T-cell (primary cell): ENCODE measurements at regions not wholly inside any gene's neighbourhood (a gene's known extent, or its start where the extent isn't known, plus 50 kb on each side); places are given as distances from the start of the nearest gene placed in this dataset.

Experiments used
- ATAC-seq, 4 experiments: fragments of 200-7000 bp in 3 of 4; fragments of 150-1000 bp in 1 of 4; cut with Tn5 transposase; replicated peaks in 1 of 4; 1 replicate in 3 of 4; 2 replicates in 1 of 4; pipeline ENCODE4 v1.10.0; 2021; ENCODE audit warnings: moderate library complexity in 3 of 4, mild to moderate bottlenecking in 2 of 4, moderate number of reproducible peaks in 1 of 4
- CTCF ChIA-PET, 2 donors: fragments of 300-600 bp; sonication (Branson Sonifier 250); formaldehyde crosslinking; loops; one replicate each; lab custom pipeline; 2022; ENCODE audit warnings: antibody characterized with exemption in 2 of 2; lab: Charles Lee
- POLR2A ChIA-PET, 2 donors: fragments of 300-600 bp; sonication (Branson Sonifier 250); formaldehyde crosslinking; loops; one replicate each; lab custom pipeline; 2022; ENCODE audit warnings: antibody characterized with exemption in 2 of 2; lab: Charles Lee
- DNase-seq, 35 experiments: peaks; one replicate each; pipeline versions ENCODE4 v3.0.0 to v3.0.0-alpha.2; 2013 to 2023
- H3K27ac ChIP-seq: one replicate; pipeline ENCODE4 v1.5.1; 2013; ENCODE audit warnings: low read length
- H3K27me3 ChIP-seq, 2 experiments: replicated peaks in 1 of 2; 1 replicate in 1 of 2; 2 replicates in 1 of 2; pipeline versions ENCODE4 v1.6.1 to v1.7.0; 2013; ENCODE audit warnings: low read length in 1 of 2, mixed read lengths in 1 of 2; ENCODE audit not compliant: control insufficient read depth in 2 of 2, insufficient read depth in 2 of 2; ENCODE audit errors: extremely low read depth in 1 of 2
- H3K36me3 ChIP-seq, 2 donors: 1 replicate in 1 of 2; 2 replicates in 1 of 2; pipeline versions ENCODE4 v1.6.1 to v1.7.0; 2013; ENCODE audit warnings: low read length in 1 of 2; ENCODE audit not compliant: control insufficient read depth in 2 of 2, insufficient read depth in 1 of 2; ENCODE audit errors: extremely low read depth in 1 of 2
- H3K4me1 ChIP-seq, 2 experiments: 1 replicate in 1 of 2; 2 replicates in 1 of 2; pipeline versions ENCODE4 v1.6.1 to v1.7.0; 2013; ENCODE audit warnings: low read length in 2 of 2, mixed read lengths in 1 of 2; ENCODE audit not compliant: insufficient read depth in 2 of 2, control insufficient read depth in 1 of 2; ENCODE audit errors: extremely low read depth in 1 of 2
- H3K4me3 ChIP-seq, 2 donors: 1 replicate in 1 of 2; 2 replicates in 1 of 2; pipeline versions ENCODE4 v1.5.1 to v1.7.0; 2013; ENCODE audit warnings: mild to moderate bottlenecking in 2 of 2, low read length in 1 of 2, moderate library complexity in 1 of 2; ENCODE audit not compliant: control insufficient read depth in 1 of 2; ENCODE audit errors: extremely low read depth in 1 of 2
- H3K9me3 ChIP-seq: 2 replicates; pipeline ENCODE4 v1.7.0; 2013
- H3K27ac Mint-ChIP-seq, 2 donors: one replicate each; pipeline ENCODE4 v1.8.0; 2020 to 2021; ENCODE audit warnings: mild to moderate bottlenecking in 2 of 2, mixed read lengths in 2 of 2
- H3K27me3 Mint-ChIP-seq, 2 donors: one replicate each; pipeline ENCODE4 v1.8.0; 2021 to 2022; ENCODE audit warnings: mixed read lengths in 2 of 2
- H3K36me3 Mint-ChIP-seq: one replicate; pipeline ENCODE4 v1.8.0; 2021; ENCODE audit warnings: mixed read lengths
- H3K4me1 Mint-ChIP-seq, 3 donors: one replicate each; pipeline ENCODE4 v1.8.0; 2020 to 2022; ENCODE audit warnings: mixed read lengths in 3 of 3, mild to moderate bottlenecking in 1 of 3
- H3K4me3 Mint-ChIP-seq, 3 donors: one replicate each; pipeline ENCODE4 v1.8.0; 2020 to 2022; ENCODE audit warnings: mild to moderate bottlenecking in 3 of 3, mixed read lengths in 3 of 3, moderate library complexity in 3 of 3
- H3K9me3 Mint-ChIP-seq, 3 donors: one replicate each; pipeline ENCODE4 v1.8.0; 2020 to 2022; ENCODE audit warnings: mixed read lengths in 3 of 3
- WGBS: methylation state at CpG from one replicate; pipeline ENCODE4 v1.1.5; 2013; ENCODE audit warnings: missing lambda C conversion rate; ENCODE audit not compliant: insufficient coverage; 5-methylcytosine and 5-hydroxymethylcytosine counted together

DNA sequence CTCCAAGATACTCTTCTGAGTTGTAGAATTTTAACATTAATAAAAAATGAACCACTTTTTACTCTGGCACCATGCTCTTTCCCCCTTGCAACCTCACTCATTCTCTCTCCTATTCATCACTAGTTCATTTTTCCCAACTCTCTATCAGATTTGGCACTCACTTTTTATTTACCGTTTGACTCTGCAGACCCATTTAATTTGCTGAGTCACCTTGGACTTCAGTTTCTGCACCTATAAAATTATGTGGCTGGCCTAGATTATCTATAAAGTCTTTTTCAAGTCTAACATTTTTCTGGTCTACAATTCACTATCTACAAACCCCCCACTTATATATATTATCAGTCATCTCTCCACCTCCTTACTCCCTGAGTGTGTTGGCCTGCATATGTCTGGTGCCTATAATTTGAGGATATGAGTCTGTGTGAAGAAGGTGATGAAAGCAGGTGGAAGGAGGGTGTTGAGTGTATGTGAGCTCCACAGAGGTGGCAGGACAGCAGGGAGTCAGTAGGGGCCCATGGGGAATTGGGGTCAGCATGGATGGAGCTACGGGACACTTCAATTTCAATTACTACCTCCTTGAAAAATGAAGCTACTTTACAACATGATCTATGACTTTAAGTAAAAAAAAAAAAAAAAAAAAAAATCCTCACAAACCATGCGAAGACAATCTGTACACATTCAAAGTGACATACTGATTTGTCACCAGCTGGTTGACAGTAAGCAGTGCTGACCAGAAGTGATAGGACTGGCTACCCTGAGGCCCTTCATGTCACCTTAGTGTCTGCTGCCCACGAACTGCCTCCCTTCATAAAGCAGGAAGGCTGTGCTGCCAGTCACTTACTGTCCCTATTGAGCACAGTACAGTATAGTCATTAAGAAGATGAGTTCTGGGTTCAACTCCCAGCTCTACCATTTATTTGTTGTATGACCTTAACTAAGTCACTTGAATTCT, 334.2 kb upstream of the IL12A start:
- H3K9me3 Mint-ChIP-seq, result peaks cover 2 to 11% (median 4%) of the 10 kb centered on the region in 3 donors
- no peak overlapping the region for H3K27ac Mint-ChIP-seq
- ATAC-seq (no peak), DNase-seq (no peak)
- Histone ChIP-seq H3K4me3 (no peak overlapping the region), H3K36me3 (no peaks in the 10 kb centered on the region), H3K9me3 (no peaks in the 10 kb centered on the region), H3K4me1 (no peaks in the 10 kb centered on the region), H3K27ac (no peak overlapping the region), H3K27me3 (peaks cover 0 to 2% of the 10 kb centered on the region in 2 experiments)
- ChIA-PET CTCF (no interaction called here), POLR2A (no interaction called here)
- H3K4me1 Mint-ChIP-seq, result no peaks in the 10 kb centered on the region
- no CpG with 5 or more reads among the region's 4 CpGs for WGBS
- H3K36me3 Mint-ChIP-seq, result no peaks in the 10 kb centered on the region
- H3K27me3 Mint-ChIP-seq, result no peaks in the 10 kb centered on the region
- no peak overlapping the region for H3K4me3 Mint-ChIP-seq

DNA sequence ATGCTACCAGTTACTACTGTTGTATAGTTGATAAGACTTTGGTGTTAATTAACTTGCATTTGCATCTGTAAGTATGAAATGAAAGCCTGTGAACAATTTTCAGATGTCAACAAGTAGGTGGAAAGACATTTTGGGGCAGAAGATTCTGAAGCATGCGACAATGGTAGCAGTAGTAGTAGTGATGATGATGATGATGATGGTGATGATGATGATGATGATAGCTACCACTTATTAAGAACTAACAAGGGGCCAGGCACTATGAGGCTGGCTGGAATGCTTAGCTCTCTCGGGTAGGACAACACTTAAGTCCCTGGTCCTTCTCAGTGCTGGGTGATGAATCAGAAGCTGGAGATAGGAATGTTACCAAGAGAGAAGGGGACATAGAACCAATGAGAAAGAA, 333.4 kb upstream of the IL12A start:
- peaks cover 0 to 2% of the 10 kb centered on the region in 2 experiments for H3K27me3 ChIP-seq
- Mint-ChIP-seq H3K4me1 (no peaks in the 10 kb centered on the region), H3K27me3 (no peaks in the 10 kb centered on the region), H3K9me3 (peaks cover 2 to 11% (median 4%) of the 10 kb centered on the region in 3 donors), H3K27ac (no peak overlapping the region), H3K36me3 (no peaks in the 10 kb centered on the region), H3K4me3 (no peak overlapping the region)
- no peak overlapping the region for H3K4me3 ChIP-seq
- POLR2A ChIA-PET, result no interaction called here
- ATAC-seq (no peak), DNase-seq (no peak)
- no peaks in the 10 kb centered on the region for H3K9me3 ChIP-seq
- no peak overlapping the region for H3K27ac ChIP-seq
- CTCF ChIA-PET, result no interaction called here
- WGBS, result 93% methylated on average over 2 of the region's 2 CpGs
- H3K36me3 ChIP-seq, result no peaks in the 10 kb centered on the region
- H3K4me1 ChIP-seq, result no peaks in the 10 kb centered on the region

- no peak overlapping the region for H3K27ac Mint-ChIP-seq
- peaks cover 7 to 16% (median 9%) of the 10 kb centered on the region in 3 donors for H3K9me3 Mint-ChIP-seq
- no peak overlapping the region for H3K27ac ChIP-seq
- no peaks in the 10 kb centered on the region for H3K36me3 ChIP-seq
- no peak overlapping the region for H3K4me3 Mint-ChIP-seq
- ChIA-PET CTCF (no interaction called here), POLR2A (interaction anchor here in 1 of 2 donors (0.6 kb wide), 1 partner anchor 48 kb away, joined by 6 read pairs; no protein-coding TSS in a partner anchor)
- H3K4me3 ChIP-seq, result no peak overlapping the region
- H3K4me1 ChIP-seq, result no peaks in the 10 kb centered on the region
- DNase-seq, result no peak
- no CpG with 5 or more reads among the region's 3 CpGs for WGBS
- H3K4me1 Mint-ChIP-seq, result no peaks in the 10 kb centered on the region
- no peaks in the 10 kb centered on the region for H3K9me3 ChIP-seq
- no peaks in the 10 kb centered on the region for H3K27me3 ChIP-seq
- ATAC-seq, result no peak
- H3K36me3 Mint-ChIP-seq, result no peaks in the 10 kb centered on the region
- no peaks in the 10 kb centered on the region for H3K27me3 Mint-ChIP-seq
Observed at GRCh38 chr3:159657176-159657575, 331.5 kb upstream of the IL12A start.

- no peaks in the 10 kb centered on the region for H3K27me3 ChIP-seq
- DNase-seq, result no peak
- no peak overlapping the region for H3K4me3 Mint-ChIP-seq
- H3K4me1 Mint-ChIP-seq, result no peaks in the 10 kb centered on the region
- no peak overlapping the region for H3K27ac ChIP-seq
- H3K36me3 Mint-ChIP-seq, result no peaks in the 10 kb centered on the region
- ATAC-seq, result no peak
- no peaks in the 10 kb centered on the region for H3K9me3 ChIP-seq
- H3K27me3 Mint-ChIP-seq, result no peaks in the 10 kb centered on the region
- H3K4me3 ChIP-seq, result no peak overlapping the region
- ChIA-PET POLR2A (no interaction called here), CTCF (no interaction called here)
- peaks cover 8 to 16% (median 13%) of the 10 kb centered on the region in 3 donors for H3K9me3 Mint-ChIP-seq
- no peaks in the 10 kb centered on the region for H3K36me3 ChIP-seq
- 96% methylated on average over 4 of the region's 6 CpGs for WGBS
- H3K27ac Mint-ChIP-seq, result no peak overlapping the region
- H3K4me1 ChIP-seq, result no peaks in the 10 kb centered on the region
Observed at GRCh38 chr3:159657629-159658028, 331.0 kb upstream of the IL12A start.

DNA sequence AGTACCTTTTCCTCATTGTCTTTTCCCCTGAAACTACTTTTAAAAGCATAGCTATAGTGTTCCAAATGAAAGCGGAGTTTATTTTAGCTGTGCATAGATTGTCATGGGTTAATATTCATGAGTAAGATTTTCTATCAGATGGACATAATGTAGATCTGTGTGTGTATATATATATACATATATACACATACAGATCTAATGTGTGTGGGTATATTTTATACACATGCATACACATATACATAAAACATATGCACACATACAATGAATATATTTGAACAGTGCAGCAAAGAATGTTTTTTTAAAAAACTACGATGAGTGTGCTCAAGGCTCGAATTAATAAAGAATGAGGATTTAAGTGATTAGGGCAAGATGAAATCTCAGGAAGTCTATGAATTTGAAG, 328.3 kb upstream of the IL12A start:
- Mint-ChIP-seq H3K4me3 (no peak overlapping the region), H3K9me3 (peaks cover 6 to 18% (median 10%) of the 10 kb centered on the region in 3 donors), H3K27me3 (no peaks in the 10 kb centered on the region), H3K27ac (no peak overlapping the region), H3K36me3 (no peaks in the 10 kb centered on the region), H3K4me1 (no peaks in the 10 kb centered on the region)
- Histone ChIP-seq H3K9me3 (no peaks in the 10 kb centered on the region), H3K36me3 (no peaks in the 10 kb centered on the region), H3K27me3 (no peaks in the 10 kb centered on the region), H3K4me1 (no peaks in the 10 kb centered on the region), H3K27ac (no peak overlapping the region), H3K4me3 (no peak overlapping the region)
- 80% methylated on average over 2 of the region's 3 CpGs for WGBS
- CTCF ChIA-PET, result no interaction called here
- ATAC-seq, result no peak
- POLR2A ChIA-PET, result no interaction called here
- no peak for DNase-seq

GRCh38 chr3:159660901-159661300, 327.7 kb upstream of the IL12A start:
- ChIA-PET CTCF (interaction anchor here in 1 of 2 donors (0.6 kb wide), 1 partner anchor 1364 kb away, joined by 5 read pairs; no protein-coding TSS in a partner anchor), POLR2A (no interaction called here)
- H3K9me3 ChIP-seq, result no peaks in the 10 kb centered on the region
- no peak overlapping the region for H3K27ac Mint-ChIP-seq
- DNase-seq (no peak), ATAC-seq (no peak)
- no peaks in the 10 kb centered on the region for H3K27me3 ChIP-seq
- no peak overlapping the region for H3K4me3 Mint-ChIP-seq
- no peaks in the 10 kb centered on the region for H3K4me1 Mint-ChIP-seq
- no peaks in the 10 kb centered on the region for H3K27me3 Mint-ChIP-seq
- peaks cover 6 to 18% (median 10%) of the 10 kb centered on the region in 3 donors for H3K9me3 Mint-ChIP-seq
- no peaks in the 10 kb centered on the region for H3K4me1 ChIP-seq
- no peak overlapping the region for H3K27ac ChIP-seq
- no peaks in the 10 kb centered on the region for H3K36me3 ChIP-seq
- H3K4me3 ChIP-seq, result no peak overlapping the region
- WGBS, result no CpG with 5 or more reads among the region's 1 CpG
- H3K36me3 Mint-ChIP-seq, result no peaks in the 10 kb centered on the region
